B cell (primary cell): ENCODE measurements at regions not wholly inside any gene's neighbourhood (a gene's known extent, or its start where the extent isn't known, plus 50 kb on each side); places are given as distances from the start of the nearest gene placed in this dataset.

Experiments used
- ATAC-seq: fragments of 200-7000 bp; cut with Tn5 transposase; one replicate; pipeline ENCODE4 v1.10.0; 2021; ENCODE audit warnings: low read depth, mild to moderate bottlenecking, moderate number of reproducible peaks, moderate library complexity
- CTCF ChIA-PET: fragments of 350-600 bp; sonication (Branson Sonifier 250); formaldehyde crosslinking; loops from one replicate; lab custom pipeline; 2021; ENCODE audit warnings: antibody characterized with exemption, inconsistent platforms; lab: Charles Lee
- POLR2A ChIA-PET: fragments of 350-600 bp; sonication (Branson Sonifier 250); formaldehyde crosslinking; loops from one replicate; lab custom pipeline; 2021; ENCODE audit warnings: antibody characterized with exemption; lab: Charles Lee
- DNase-seq: peaks from one replicate; pipeline ENCODE4 v3.0.0; 2013
- H2AFZ ChIP-seq: 2 replicates; pipeline ENCODE4 v1.6.1; 2012; ENCODE audit warnings: mild to moderate bottlenecking, low read depth, low read length; ENCODE audit not compliant: insufficient read depth, poor library complexity, severe bottlenecking
- H3K27ac ChIP-seq, 2 donors: 1 replicate in 1 of 2; 2 replicates in 1 of 2; pipeline ENCODE4 v1.5.1; 2012 to 2013; ENCODE audit warnings: low read length in 2 of 2, mild to moderate bottlenecking in 2 of 2, moderate library complexity in 1 of 2
- H3K27me3 ChIP-seq, 4 experiments: fragments of 200-600 bp in 1 of 4; sonication (generic) in 1 of 4; replicated peaks in 1 of 4; 1 replicate in 2 of 4; 2 replicates in 2 of 4; pipeline versions ENCODE4 v1.6.1 to v1.7.0; 2013 to 2016; ENCODE audit warnings: low read length in 3 of 4, mild to moderate bottlenecking in 2 of 4, mixed read lengths in 1 of 4, moderate library complexity in 1 of 4; ENCODE audit not compliant: insufficient read depth in 4 of 4, control insufficient read depth in 3 of 4; ENCODE audit errors: control extremely low read depth in 1 of 4
- H3K36me3 ChIP-seq, 2 experiments: replicated peaks in 1 of 2; 1 replicate in 1 of 2; 2 replicates in 1 of 2; pipeline versions ENCODE4 v1.6.1 to v1.7.1; 2013; ENCODE audit warnings: low read length in 1 of 2; ENCODE audit not compliant: insufficient read depth in 2 of 2, control insufficient read depth in 1 of 2; ENCODE audit errors: control extremely low read depth in 1 of 2, extremely low read depth in 1 of 2
- H3K4me1 ChIP-seq, 2 donors: fragments of 200-600 bp in 1 of 2; sonication (generic) in 1 of 2; 1 replicate in 1 of 2; 2 replicates in 1 of 2; pipeline versions ENCODE4 v1.5.1 to v1.6.1; 2013 to 2017; ENCODE audit warnings: low read length in 2 of 2; ENCODE audit not compliant: control insufficient read depth in 2 of 2, insufficient read depth in 2 of 2
- H3K4me2 ChIP-seq: replicated peaks from 2 replicates; pipeline ENCODE3; 2012; ENCODE audit warnings: mild to moderate bottlenecking, low read depth, low read length; ENCODE audit not compliant: poor library complexity, severe bottlenecking
- H3K4me3 ChIP-seq, 5 experiments: fragments of 200-600 bp in 1 of 5; sonication (generic) in 1 of 5; 1 replicate in 3 of 5; 2 replicates in 2 of 5; pipeline versions ENCODE4 v1.5.1 to v1.7.0; 2011 to 2016; ENCODE audit warnings: low read length in 4 of 5, mild to moderate bottlenecking in 4 of 5, low read depth in 2 of 5, control low read depth in 1 of 5, moderate library complexity in 1 of 5; ENCODE audit not compliant: insufficient read depth in 1 of 5; ENCODE audit errors: control extremely low read depth in 1 of 5, extremely low read depth in 1 of 5
- H3K79me2 ChIP-seq: fragments of 200-600 bp; sonication (generic); one replicate; pipeline ENCODE4 v1.6.0; 2016; ENCODE audit warnings: low read length; ENCODE audit not compliant: control insufficient read depth, insufficient read depth
- H3K9ac ChIP-seq: fragments of 200-600 bp; sonication (generic); 2 replicates; pipeline ENCODE4 v1.6.1; 2017; ENCODE audit warnings: mild to moderate bottlenecking, low read length, moderate library complexity
- H3K9me3 ChIP-seq, 3 donors: one replicate each; pipeline versions ENCODE4 v1.6.1 to v1.7.1; 2013; ENCODE audit warnings: low read length in 2 of 3; ENCODE audit not compliant: control insufficient read depth in 2 of 3, insufficient read depth in 1 of 3; ENCODE audit errors: control extremely low read depth in 1 of 3
- H4K20me1 ChIP-seq: 2 replicates; pipeline ENCODE4 v1.6.0; 2012; ENCODE audit warnings: mild to moderate bottlenecking, low read length; ENCODE audit not compliant: insufficient read depth, control insufficient read depth, poor library complexity, severe bottlenecking
- H3K27ac Mint-ChIP-seq: one replicate; pipeline ENCODE4 v1.8.0; 2021; ENCODE audit warnings: mixed read lengths
- H3K27me3 Mint-ChIP-seq: one replicate; pipeline ENCODE4 v1.8.0; 2021; ENCODE audit warnings: mixed read lengths
- H3K4me1 Mint-ChIP-seq: one replicate; pipeline ENCODE4 v1.8.0; 2021; ENCODE audit warnings: mixed read lengths
- H3K4me3 Mint-ChIP-seq: one replicate; pipeline ENCODE4 v1.8.0; 2021; ENCODE audit warnings: mixed read lengths
- H3K9me3 Mint-ChIP-seq: one replicate; pipeline ENCODE4 v1.8.0; 2022; ENCODE audit warnings: mixed read lengths; ENCODE audit not compliant: insufficient read depth
- CTCF ChIP-seq: fragments of 200-600 bp; IDR thresholded peaks from one replicate; pipeline ENCODE4 v1.8.0; 2022; ENCODE audit warnings: antibody characterized with exemption, mild to moderate bottlenecking
- EZH2 ChIP-seq: IDR thresholded peaks from 2 replicates; pipeline ENCODE4 v1.6.1; 2012; ENCODE audit warnings: borderline replicate concordance, low read depth, mild to moderate bottlenecking, moderate library complexity, low read length; ENCODE audit not compliant: insufficient read depth, poor library complexity, severe bottlenecking
- WGBS: methylation state at CpG from one replicate; pipeline ENCODE4 v1.1.5; 2013; ENCODE audit warnings: missing lambda C conversion rate; ENCODE audit not compliant: insufficient coverage; 5-methylcytosine and 5-hydroxymethylcytosine counted together
- intact Hi-C: fragments of 100-400 bp; cut with micrococcal nuclease; formaldehyde crosslinking; loops from one replicate; pipeline ENCODE4 v1.10.0; 2022

DNA sequence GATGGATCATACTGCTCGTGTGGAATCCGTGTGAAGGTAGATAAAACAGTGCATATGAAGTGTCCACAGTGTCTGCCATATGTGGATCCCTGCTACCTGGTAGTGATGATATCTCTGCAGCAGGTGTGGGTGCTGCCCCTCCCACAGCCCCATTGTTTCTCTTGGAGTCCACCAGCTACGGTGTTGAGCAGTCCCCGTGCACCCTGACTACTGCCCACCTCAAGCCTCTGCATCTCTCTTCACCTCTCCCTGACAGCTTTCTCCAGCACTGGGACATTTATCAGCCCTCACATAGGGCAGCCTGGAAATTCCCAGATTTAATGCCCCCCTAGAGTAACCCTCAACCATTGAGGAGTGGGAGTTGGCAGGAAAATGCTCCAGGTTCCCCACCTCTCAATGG, 244.7 kb downstream of the IRF8 start:
- no peak for TF ChIP-seq CTCF
- TF ChIP-seq EZH2: no peak
- Histone ChIP-seq H3K4me1 (no peaks in the 10 kb centered on the region), H3K79me2 (no peaks in the 10 kb centered on the region), H4K20me1 (no peaks in the 10 kb centered on the region), H3K4me3 (no peak overlapping the region), H3K9ac (no peak overlapping the region), H3K9me3 (no peaks in the 10 kb centered on the region), H3K27me3 (peaks cover 0 to 7% (median 1%) of the 10 kb centered on the region in 4 experiments), H3K4me2 (no peak overlapping the region), H3K27ac (no peak overlapping the region), H3K36me3 (no peaks in the 10 kb centered on the region), H2AFZ (no peak overlapping the region)
- DNase-seq (no peak), ATAC-seq (no peak)
- no peak overlapping the region for H3K27ac Mint-ChIP-seq
- CTCF ChIA-PET: no interaction called here
- no peaks in the 10 kb centered on the region for H3K4me1 Mint-ChIP-seq
- H3K27me3 Mint-ChIP-seq: peaks cover 25% of the 10 kb centered on the region
- H3K9me3 Mint-ChIP-seq: no peaks in the 10 kb centered on the region
- H3K4me3 Mint-ChIP-seq: no peak overlapping the region
- intact Hi-C loops: no loop called here
- 100% methylated on average over 1 of the region's 4 CpGs for WGBS
- POLR2A ChIA-PET: no interaction called here

DNA sequence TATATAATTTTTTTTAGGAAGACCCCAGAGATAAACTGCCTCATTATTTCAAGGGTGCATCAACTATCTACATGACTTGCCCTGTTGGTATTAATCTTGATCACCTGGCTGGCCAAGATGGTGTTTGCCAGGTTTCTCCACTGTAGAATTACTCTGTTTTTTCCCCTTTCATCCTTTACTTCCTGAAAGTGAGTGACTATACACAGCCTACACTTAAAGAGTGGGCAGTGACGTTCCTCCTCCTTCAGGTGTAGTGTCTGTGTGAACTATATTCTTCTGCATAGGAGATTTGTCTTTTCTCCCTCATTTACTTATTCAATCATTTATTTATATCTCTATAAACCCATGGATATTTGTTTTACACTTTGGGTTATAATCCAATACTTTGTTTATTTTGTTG, 246.7 kb downstream of the IRF8 start:
- peaks cover 0 to 7% (median 1%) of the 10 kb centered on the region in 4 experiments for H3K27me3 ChIP-seq
- H3K4me2 ChIP-seq: no peak overlapping the region
- H2AFZ ChIP-seq: no peak overlapping the region
- no peak for TF ChIP-seq CTCF
- no peak for TF ChIP-seq EZH2
- H3K4me3 ChIP-seq: no peak overlapping the region
- WGBS: no CpG with 5 or more reads among the region's 1 CpG
- no peaks in the 10 kb centered on the region for H4K20me1 ChIP-seq
- CTCF ChIA-PET: no interaction called here
- POLR2A ChIA-PET: no interaction called here
- H3K9ac ChIP-seq: no peak overlapping the region
- Mint-ChIP-seq H3K27ac (no peak overlapping the region), H3K9me3 (no peaks in the 10 kb centered on the region), H3K4me3 (no peak overlapping the region), H3K4me1 (no peaks in the 10 kb centered on the region), H3K27me3 (peaks cover 22% of the 10 kb centered on the region)
- H3K9me3 ChIP-seq: no peaks in the 10 kb centered on the region
- no peak overlapping the region for H3K27ac ChIP-seq
- intact Hi-C loops: no loop called here
- no peak for ATAC-seq
- DNase-seq: no peak
- H3K4me1 ChIP-seq: no peaks in the 10 kb centered on the region
- H3K36me3 ChIP-seq: no peaks in the 10 kb centered on the region
- no peaks in the 10 kb centered on the region for H3K79me2 ChIP-seq
